ENCODE measurements at regions not wholly inside any gene's neighbourhood (a gene's known extent, or its start where the extent isn't known, plus 50 kb on each side); places are given as distances from the start of the nearest gene placed in this dataset.

GRCh38 chr11:79931692-79932091 lies 490.9 kb upstream of the TENM4 start:
- WGBS (ENCODE audit: extremely low coverage, insufficient read length, low lambda C conversion rate) = no CpG with 5 or more reads among the region's 1 CpG
- Histone ChIP-seq H2AFZ (ENCODE audit: low read length) (no peak overlapping the region), H3K27ac (ENCODE audit: insufficient read length, low read depth, low read length) (no peak overlapping the region), H3K4me1 (ENCODE audit: insufficient read depth, low read length) (no peaks in the 10 kb centered on the region), H3K4ac (ENCODE audit: low read depth, low read length) (no peak overlapping the region), H3K23me2 (ENCODE audit: insufficient read length, low read depth, low read length, poor library complexity, severe bottlenecking) (no peaks in the 10 kb centered on the region), H4K20me1 (ENCODE audit: control insufficient read depth, insufficient read depth, insufficient read length) (no peaks in the 10 kb centered on the region), H2BK120ac (ENCODE audit: low read depth, low read length, poor library complexity, severe bottlenecking) (no peak overlapping the region), H2BK20ac (ENCODE audit: low read depth, low read length, poor library complexity, severe bottlenecking) (no peak overlapping the region), H2AK5ac (ENCODE audit: insufficient read length, low read length) (no peak overlapping the region), H2BK15ac (ENCODE audit: low read depth, low read length) (no peak overlapping the region), H3K56ac (ENCODE audit: insufficient read length, low read depth, low read length) (no peak overlapping the region), H3K23ac (ENCODE audit: insufficient read length, low read depth, low read length) (no peak overlapping the region), H4K5ac (ENCODE audit: insufficient read length, low read depth, low read length) (no peak overlapping the region), H3K27me3 (ENCODE audit: insufficient read depth, low read length) (no peaks in the 10 kb centered on the region), H4K8ac (replicated peaks; ENCODE audit: insufficient read length, low read depth, low read length) (no peak overlapping the region), H3K9me3 (ENCODE audit: control insufficient read depth, low read depth, low read length) (no peaks in the 10 kb centered on the region), H3K18ac (ENCODE audit: insufficient read length, low read depth, low read length) (no peak overlapping the region), H3T11ph (ENCODE audit: low read length) (no peak overlapping the region), H3K79me2 (ENCODE audit: insufficient read depth, low read length) (no peaks in the 10 kb centered on the region), H2BK5ac (ENCODE audit: insufficient read length, low read length) (no peak overlapping the region), H3K9ac (ENCODE audit: extremely low read depth, insufficient read length, low read length) (no peak overlapping the region), H2BK12ac (ENCODE audit: insufficient read length, low read depth, low read length) (no peak overlapping the region), H3K14ac (ENCODE audit: insufficient read depth, low read length) (no peak overlapping the region), H4K91ac (ENCODE audit: insufficient read length, low read depth, low read length) (no peak overlapping the region), H3K79me1 (ENCODE audit: insufficient read depth, low read depth, low read length, poor library complexity, severe bottlenecking) (no peaks in the 10 kb centered on the region), H3K4me2 (ENCODE audit: insufficient read depth, insufficient read length, low read length) (no peak overlapping the region)
- Mint-ChIP-seq H3K4me1 (no peaks in the 10 kb centered on the region), H3K4me3 (no peak overlapping the region), H3K36me3 (ENCODE audit: insufficient read depth in 1 of 3, low read depth in 3 of 3) (peaks cover 0 to 1% (median 0%) of the 10 kb centered on the region in 3 experiments; a peak in 1 of 7 replicates), H3K9me3 (no peaks in the 10 kb centered on the region), H3K27ac (no peak overlapping the region), H3K27me3 (ENCODE audit: low read depth) (no peaks in the 10 kb centered on the region)
- no peak for DNase-seq
- no peak for TF ChIP-seq CTCF (conservative IDR thresholded peaks at IDR 0.05)

Data from H9 (cell line).